ENCODE measurements at regions not wholly inside any gene's neighbourhood (a gene's known extent, or its start where the extent isn't known, plus 50 kb on each side); places are given as distances from the start of the nearest gene placed in this dataset.
"Not testable (repeated sequence)": the region's sequence is repeated elsewhere in the genome, so short reads cannot be mapped to it uniquely, and the experiment has no call there.

GRCh38 chrX:40950546-40950945 lies 134.7 kb upstream of the USP9X start:
- no peak for DNase-seq (ENCODE audit: low spot score)

GRCh38 chrX:40951407-40951806 lies 133.8 kb upstream of the USP9X start:
- DNase-seq (ENCODE audit: low spot score) = not testable (repeated sequence)

GRCh38 chrX:40952855-40953254 lies 132.4 kb upstream of the USP9X start:
- no peak for DNase-seq (ENCODE audit: low spot score)

- DNase-seq (ENCODE audit: low spot score) = no peak
Observed at GRCh38 chrX:40953369-40953768, 131.9 kb upstream of the USP9X start.

GRCh38 chrX:40960041-40960440 lies 125.2 kb upstream of the USP9X start:
- no peak for DNase-seq (ENCODE audit: low spot score)

GRCh38 chrX:40962793-40963407 lies 122.3 kb upstream of the USP9X start:
- no peak for DNase-seq (ENCODE audit: low spot score)

GRCh38 chrX:40964008-40964407 lies 121.2 kb upstream of the USP9X start:
- no peak for DNase-seq (ENCODE audit: low spot score)

GRCh38 chrX:40964633-40965586 lies 120.3 kb upstream of the USP9X start:
- no peak for DNase-seq (ENCODE audit: low spot score)

GRCh38 chrX:40966213-40966820 lies 118.9 kb upstream of the USP9X start:
- DNase-seq (ENCODE audit: low spot score) = no peak

GRCh38 chrX:40968180-40968579 lies 117.1 kb upstream of the USP9X start:
- no peak for DNase-seq (ENCODE audit: low spot score)

GRCh38 chrX:40971736-40972135 lies 113.5 kb upstream of the USP9X start:
- DNase-seq (ENCODE audit: low spot score) = no peak

- DNase-seq (ENCODE audit: low spot score) = no peak
Observed at GRCh38 chrX:40973619-40974018, 111.6 kb upstream of the USP9X start.

GRCh38 chrX:40975951-40976350 lies 109.3 kb upstream of the USP9X start:
- DNase-seq (ENCODE audit: low spot score) = no peak

GRCh38 chrX:40976981-40977380 lies 108.3 kb upstream of the USP9X start:
- DNase-seq (ENCODE audit: low spot score) = no peak

GRCh38 chrX:40984962-40985361 lies 100.3 kb upstream of the USP9X start:
- no peak for DNase-seq (ENCODE audit: low spot score)

- no peak for DNase-seq (ENCODE audit: low spot score)
Observed at GRCh38 chrX:40987413-40987812, 97.8 kb upstream of the USP9X start.

GRCh38 chrX:40988100-40988499 lies 97.1 kb upstream of the USP9X start:
- no peak for DNase-seq (ENCODE audit: low spot score)

GRCh38 chrX:40993395-40993794 lies 91.8 kb upstream of the USP9X start:
- not testable (repeated sequence) for DNase-seq (ENCODE audit: low spot score)

GRCh38 chrX:40996886-40997530 lies 88.2 kb upstream of the USP9X start:
- DNase-seq (ENCODE audit: low spot score) = peak; percentile 30

- no peak for DNase-seq (ENCODE audit: low spot score)
Observed at GRCh38 chrX:40998123-40998522, 87.1 kb upstream of the USP9X start.

GRCh38 chrX:41001327-41001726 lies 83.9 kb upstream of the USP9X start:
- no peak for DNase-seq (ENCODE audit: low spot score)

- no peak for DNase-seq (ENCODE audit: low spot score)
Observed at GRCh38 chrX:41002026-41002425, 83.2 kb upstream of the USP9X start.
